Activated T-cell treated with anti-CD3 and anti-CD28 coated beads for 1 hour (primary cell): ENCODE measurements at regions not wholly inside any gene's neighbourhood (a gene's known extent, or its start where the extent isn't known, plus 50 kb on each side); places are given as distances from the start of the nearest gene placed in this dataset.
"Not testable (repeated sequence)": the region's sequence is repeated elsewhere in the genome, so short reads cannot be mapped to it uniquely, and the experiment has no call there.

ENCODE experiments used
- DNase-seq: peaks from one replicate; pipeline ENCODE4 v3.0.0-alpha.2; 2020; ENCODE audit warnings: low read depth

- DNase-seq = no peak
Measured at GRCh38 chr18:39302481-39302880, 1736.9 kb upstream of the CELF4 start.

- DNase-seq = no peak
Measured at GRCh38 chr18:39299152-39299551, 1733.6 kb upstream of the CELF4 start.

DNA sequence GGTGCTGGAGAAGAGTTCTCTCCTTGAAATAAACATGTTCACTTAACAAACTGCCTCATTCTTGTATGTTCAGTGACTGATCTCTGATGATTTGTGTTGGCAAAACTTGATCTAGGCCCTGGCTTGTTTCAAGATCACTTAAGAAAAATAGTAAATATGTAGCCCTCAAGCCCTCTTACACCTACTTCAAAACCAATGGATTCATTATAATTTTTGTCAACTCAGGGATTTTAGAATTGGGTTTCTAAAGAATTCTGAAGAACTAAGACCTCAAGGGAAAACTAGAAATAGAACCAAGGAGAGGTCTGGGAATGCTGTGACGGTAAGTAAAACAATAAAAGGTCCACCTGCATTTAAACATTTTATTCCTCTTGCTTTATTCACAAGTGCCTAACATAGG, 1731.6 kb upstream of the CELF4 start:
- DNase-seq = no peak

DNA sequence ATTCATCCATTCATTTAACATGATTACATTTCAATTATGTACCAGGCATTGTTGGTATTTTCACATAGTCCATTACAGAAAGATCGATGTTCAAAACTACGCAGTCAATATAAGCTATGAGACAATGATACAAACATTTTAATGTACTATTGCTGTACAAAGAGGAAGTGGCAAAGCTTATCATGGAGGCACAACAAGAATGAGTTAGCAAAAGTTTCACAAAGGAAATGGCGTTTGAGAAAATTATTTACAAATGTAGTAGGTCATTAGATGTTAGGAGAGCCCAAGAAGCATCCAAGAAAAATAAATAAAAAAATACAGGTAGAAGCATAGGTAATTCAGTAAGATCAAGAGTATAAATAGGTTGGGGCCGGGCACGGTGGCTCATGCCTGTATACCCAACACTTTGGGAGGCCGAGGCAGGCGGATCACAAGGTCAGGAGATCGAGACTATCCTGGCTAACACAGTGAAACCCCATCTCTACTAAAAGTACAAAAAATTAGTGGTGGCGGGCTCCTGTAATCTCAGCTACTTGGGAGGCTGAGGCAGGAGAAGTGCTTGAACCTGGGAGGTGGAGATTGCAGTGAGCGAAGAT, 1730.8 kb upstream of the CELF4 start:
- DNase-seq = no peak

DNA sequence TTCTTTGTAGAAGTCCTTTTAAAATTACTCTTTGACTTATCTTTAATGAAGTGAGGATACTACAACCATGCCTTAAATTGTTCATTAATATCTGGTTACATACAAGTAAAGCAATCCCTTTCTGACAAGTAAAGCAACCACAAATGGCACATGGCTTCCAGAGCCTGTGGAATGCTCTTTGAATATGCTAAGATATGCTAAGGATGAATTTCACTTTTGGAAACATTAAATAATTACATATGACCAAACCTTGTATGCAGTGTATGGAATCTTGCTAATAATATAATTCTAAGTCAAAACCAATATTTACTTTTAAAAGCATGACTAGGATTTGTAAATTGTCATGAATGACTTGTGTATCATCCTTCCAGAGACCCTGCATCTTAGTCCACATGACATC, 1711.2 kb upstream of the CELF4 start:
- no peak for DNase-seq

GRCh38 chr18:39274535-39274934, 1708.9 kb upstream of the CELF4 start:
- DNase-seq = no peak

GRCh38 chr18:39272230-39272629, 1706.6 kb upstream of the CELF4 start:
- no peak for DNase-seq

GRCh38 chr18:39271654-39272053, 1706.1 kb upstream of the CELF4 start:
- no peak for DNase-seq

- DNase-seq = no peak
Measured at GRCh38 chr18:39260565-39260964, 1695.0 kb upstream of the CELF4 start.

DNA sequence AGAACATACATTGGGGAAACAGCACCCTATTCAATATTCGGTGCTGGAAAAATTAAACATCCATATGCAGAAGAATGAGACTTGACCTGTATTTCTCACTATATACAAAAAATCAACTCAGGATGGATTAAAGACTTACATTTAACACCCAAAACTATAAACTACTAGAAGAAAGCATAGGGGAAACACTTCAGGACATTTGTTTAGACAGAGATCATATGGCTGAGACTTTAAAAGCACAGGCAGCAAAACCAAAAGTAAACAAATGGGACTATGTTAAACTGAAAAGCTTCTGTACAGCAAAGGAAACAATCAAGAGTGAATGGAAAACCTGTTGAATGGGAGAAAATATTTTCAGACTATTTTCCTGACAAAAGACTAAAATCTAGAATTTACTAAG, 1694.1 kb upstream of the CELF4 start:
- no peak for DNase-seq

- DNase-seq = no peak
Measured at GRCh38 chr18:39244242-39244641, 1678.6 kb upstream of the CELF4 start.

DNA sequence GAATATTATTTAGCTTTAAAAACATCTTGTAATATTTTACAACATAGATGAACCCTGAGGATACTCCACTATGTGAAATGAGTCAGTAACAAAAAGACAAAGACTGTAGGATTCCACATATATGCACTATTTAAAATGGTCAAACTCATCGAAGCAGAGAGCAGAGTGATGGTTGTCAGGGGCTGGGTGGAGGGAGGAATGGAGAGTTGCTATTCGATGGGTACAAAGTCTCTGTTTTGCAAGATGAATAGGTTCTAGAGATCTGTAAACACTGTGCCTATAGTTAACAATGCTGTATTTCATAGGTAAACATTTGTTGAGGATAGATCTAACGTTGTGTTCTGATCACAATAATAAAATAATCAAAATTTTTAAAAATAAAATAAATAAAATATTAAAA, 1675.9 kb upstream of the CELF4 start:
- DNase-seq = no peak

- no peak for DNase-seq
Measured at GRCh38 chr18:39238981-39239660, 1673.5 kb upstream of the CELF4 start.

- no peak for DNase-seq
Measured at GRCh38 chr18:39235118-39235719, 1669.6 kb upstream of the CELF4 start.

DNA sequence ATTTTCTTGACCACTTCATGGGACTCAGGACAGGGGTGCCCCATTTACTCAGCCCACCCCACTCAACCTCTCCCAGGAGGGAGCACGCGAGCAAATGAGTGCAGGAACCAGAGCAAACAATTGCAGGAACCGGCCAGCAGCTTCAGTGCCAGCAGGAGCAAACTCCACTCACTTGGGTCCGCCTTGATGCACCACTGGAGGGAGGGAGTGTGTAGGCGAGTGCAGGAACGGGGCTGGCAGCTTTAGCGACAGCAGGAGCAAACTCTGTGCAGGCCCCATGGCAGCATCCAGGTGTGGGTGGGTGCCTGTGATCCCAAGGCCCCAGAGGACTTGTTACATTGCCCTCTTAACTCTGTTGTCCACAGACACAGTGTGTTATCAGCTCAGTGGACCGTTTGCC, 1667.3 kb upstream of the CELF4 start:
- no peak for DNase-seq

GRCh38 chr18:39232490-39232889, 1666.9 kb upstream of the CELF4 start:
- no peak for DNase-seq

GRCh38 chr18:39230086-39230803, 1664.6 kb upstream of the CELF4 start:
- no peak for DNase-seq

DNA sequence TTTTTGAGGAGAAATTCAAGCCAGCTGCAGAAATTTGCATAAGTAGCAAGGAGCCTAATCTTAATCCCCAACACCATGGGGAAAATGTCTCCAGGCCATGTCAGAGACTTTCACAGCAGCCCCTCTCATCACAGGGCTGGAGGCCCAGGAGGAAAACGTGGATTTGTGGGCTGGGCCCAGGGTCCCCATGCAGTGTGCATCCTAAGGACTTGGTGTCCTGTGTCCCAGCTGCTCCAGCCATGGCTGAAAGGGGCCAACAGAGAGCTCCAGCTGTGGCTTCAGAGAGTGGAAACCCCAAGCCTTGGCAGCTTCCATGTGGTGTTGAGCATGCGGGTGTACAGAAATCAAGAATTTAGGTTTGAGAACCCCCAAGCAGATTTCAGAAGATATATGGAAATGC, 1662.2 kb upstream of the CELF4 start:
- not testable (repeated sequence) for DNase-seq

DNA sequence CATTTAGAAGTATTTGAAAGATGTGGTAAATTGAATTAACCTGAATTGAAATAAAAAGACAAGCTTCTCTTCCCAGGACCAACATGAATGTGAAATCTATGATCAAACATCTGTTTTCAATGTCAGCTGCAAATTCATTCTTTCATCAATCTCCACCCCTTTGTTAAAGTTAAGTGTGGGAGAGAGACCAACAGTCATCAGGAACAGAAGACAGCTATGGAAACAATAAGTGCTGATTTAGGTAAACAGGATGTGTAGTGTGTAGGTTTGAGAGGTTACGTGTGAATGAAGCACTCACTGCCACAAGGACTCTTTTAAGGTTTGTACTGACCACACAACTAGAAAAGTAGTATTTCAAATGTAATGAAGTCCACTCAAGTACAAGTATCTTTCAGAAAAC, 1659.8 kb upstream of the CELF4 start:
- no peak for DNase-seq

- DNase-seq = no peak
Measured at GRCh38 chr18:39223283-39223682, 1657.7 kb upstream of the CELF4 start.

DNA sequence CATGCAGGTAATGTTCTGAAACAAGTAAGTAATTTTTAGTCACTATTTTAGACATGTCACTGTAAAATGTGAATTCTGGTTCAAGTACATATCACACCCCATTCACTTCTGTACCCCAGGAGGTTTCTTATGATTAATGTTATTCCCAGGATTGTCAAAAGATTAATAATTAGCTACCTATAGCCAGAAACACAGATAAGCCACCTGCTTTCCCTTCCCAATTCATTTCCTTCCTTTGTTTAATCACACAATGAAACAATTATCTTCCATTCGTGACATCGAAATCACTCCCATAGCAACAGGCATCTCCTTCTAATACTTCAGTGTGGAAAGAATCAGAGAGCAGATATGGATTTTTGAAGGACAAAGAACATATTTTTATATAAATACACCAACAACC, 1650.3 kb upstream of the CELF4 start:
- DNase-seq = no peak

GRCh38 chr18:39211461-39211860, 1645.9 kb upstream of the CELF4 start:
- no peak for DNase-seq

DNA sequence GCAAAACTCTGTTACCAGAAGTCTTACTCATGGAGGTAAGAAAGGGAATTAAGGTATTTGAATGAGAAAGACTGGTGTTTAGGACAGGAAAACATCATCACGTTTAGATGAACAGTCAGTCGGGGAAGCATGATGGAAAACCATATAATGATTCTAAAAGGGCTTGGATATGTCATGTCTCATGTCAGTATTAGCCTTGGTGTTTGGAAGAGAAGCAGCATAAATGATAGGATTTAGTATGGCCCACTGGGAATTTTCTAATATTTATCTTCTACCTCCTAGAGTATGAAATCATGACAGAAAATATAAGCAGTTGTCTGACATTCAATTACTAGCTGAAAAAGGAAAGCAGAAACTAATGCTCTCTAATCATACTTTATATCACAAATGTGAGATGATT, 1643.6 kb upstream of the CELF4 start:
- no peak for DNase-seq
